ENCODE measurements at regions not wholly inside any gene's neighbourhood (a gene's known extent, or its start where the extent isn't known, plus 50 kb on each side); places are given as distances from the start of the nearest gene placed in this dataset.

- TF ChIP-seq EZH2 (IDR thresholded peaks at IDR 0.05; ENCODE audit: insufficient read depth, poor library complexity, severe bottlenecking): no peak
- TF ChIP-seq EZH2phosphoT487 (IDR thresholded peaks at IDR 0.05; ENCODE audit: insufficient read depth, low read depth): no peak
These were observed 190.2 kb upstream of the USP15 start for GRCh38 chr12:62069976-62070375.
